Choroid plexus epithelial cell (primary cell): ENCODE measurements at regions not wholly inside any gene's neighbourhood (a gene's known extent, or its start where the extent isn't known, plus 50 kb on each side); places are given as distances from the start of the nearest gene placed in this dataset.

Experiments
- DNase-seq: peaks from one replicate; pipeline ENCODE4 v3.0.0-alpha.2; 2010; ENCODE audit warnings: low read depth
- H3K4me3 ChIP-seq: 2 replicates; pipeline ENCODE4 v1.5.1; 2011; ENCODE audit warnings: low read depth, mild to moderate bottlenecking, control low read depth, low read length, moderate library complexity
- CTCF ChIP-seq: conservative IDR thresholded peaks from 2 replicates; pipeline ENCODE4 v1.5.1; 2011; ENCODE audit warnings: low read depth, mild to moderate bottlenecking, control low read depth, inconsistent platforms, low read length, moderate library complexity

GRCh38 chr4:53748328-53748772, 157.1 kb upstream of the LNX1 start:
- peak; percentile 11 for DNase-seq
- no peak overlapping the region for H3K4me3 ChIP-seq
- no peak for TF ChIP-seq CTCF

GRCh38 chr4:53747401-53747800, 156.1 kb upstream of the LNX1 start:
- no peak for DNase-seq
- TF ChIP-seq CTCF: no peak
- no peak overlapping the region for H3K4me3 ChIP-seq

- DNase-seq: no peak
- no peak overlapping the region for H3K4me3 ChIP-seq
- no peak for TF ChIP-seq CTCF
Observed at GRCh38 chr4:53744446-53745160, 153.3 kb upstream of the LNX1 start.

- peak; percentile 56 for DNase-seq
- no peak overlapping the region for H3K4me3 ChIP-seq
- no peak for TF ChIP-seq CTCF
Observed at GRCh38 chr4:53734584-53735353, 143.5 kb upstream of the LNX1 start.

- DNase-seq: no peak
- no peak overlapping the region for H3K4me3 ChIP-seq
Observed at GRCh38 chr4:53734182-53734581, 142.9 kb upstream of the LNX1 start.

GRCh38 chr4:53732661-53733060, 141.4 kb upstream of the LNX1 start:
- no peak for TF ChIP-seq CTCF
- no peak overlapping the region for H3K4me3 ChIP-seq
- DNase-seq: no peak

More at GRCh38 chr4:53734182-53734581, 142.9 kb upstream of the LNX1 start:
- no peak for TF ChIP-seq CTCF
